Vagina (tissue), 2 donors: ENCODE measurements at regions not wholly inside any gene's neighbourhood (a gene's known extent, or its start where the extent isn't known, plus 50 kb on each side); places are given as distances from the start of the nearest gene placed in this dataset.

ENCODE experiments used
- POLR2A ChIP-seq, 2 donors: fragments of 450-650 bp; IDR thresholded peaks; one replicate each; pipeline ENCODE4 v1.6.1; 2017; ENCODE audit warnings: antibody characterized with exemption in 2 of 2, mild to moderate bottlenecking in 2 of 2, moderate library complexity in 2 of 2
- TF ChIP-seq, protein P1 (sequence below), 3 experiments: fragments of 450-650 bp in 2 of 3; fragments of 200-600 bp in 1 of 3; sonication (generic) in 1 of 3; IDR thresholded peaks; one replicate each; pipeline ENCODE4 v1.5.1; 2017 to 2019; ENCODE audit warnings: antibody characterized with exemption in 3 of 3, mild to moderate bottlenecking in 2 of 3, moderate library complexity in 2 of 3

GRCh38 chr6:148616841-148617240 is 130.0 kb upstream of the UST start:
- TF ChIP-seq, protein P1, sequence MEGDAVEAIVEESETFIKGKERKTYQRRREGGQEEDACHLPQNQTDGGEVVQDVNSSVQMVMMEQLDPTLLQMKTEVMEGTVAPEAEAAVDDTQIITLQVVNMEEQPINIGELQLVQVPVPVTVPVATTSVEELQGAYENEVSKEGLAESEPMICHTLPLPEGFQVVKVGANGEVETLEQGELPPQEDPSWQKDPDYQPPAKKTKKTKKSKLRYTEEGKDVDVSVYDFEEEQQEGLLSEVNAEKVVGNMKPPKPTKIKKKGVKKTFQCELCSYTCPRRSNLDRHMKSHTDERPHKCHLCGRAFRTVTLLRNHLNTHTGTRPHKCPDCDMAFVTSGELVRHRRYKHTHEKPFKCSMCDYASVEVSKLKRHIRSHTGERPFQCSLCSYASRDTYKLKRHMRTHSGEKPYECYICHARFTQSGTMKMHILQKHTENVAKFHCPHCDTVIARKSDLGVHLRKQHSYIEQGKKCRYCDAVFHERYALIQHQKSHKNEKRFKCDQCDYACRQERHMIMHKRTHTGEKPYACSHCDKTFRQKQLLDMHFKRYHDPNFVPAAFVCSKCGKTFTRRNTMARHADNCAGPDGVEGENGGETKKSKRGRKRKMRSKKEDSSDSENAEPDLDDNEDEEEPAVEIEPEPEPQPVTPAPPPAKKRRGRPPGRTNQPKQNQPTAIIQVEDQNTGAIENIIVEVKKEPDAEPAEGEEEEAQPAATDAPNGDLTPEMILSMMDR (IDR thresholded peaks at IDR 0.05), result no peak
- TF ChIP-seq POLR2A (IDR thresholded peaks at IDR 0.05), result no peak
